Kidney epithelial cell (primary cell): ENCODE measurements at regions not wholly inside any gene's neighbourhood (a gene's known extent, or its start where the extent isn't known, plus 50 kb on each side); places are given as distances from the start of the nearest gene placed in this dataset.
"Not testable (repeated sequence)": the region's sequence is repeated elsewhere in the genome, so short reads cannot be mapped to it uniquely, and the experiment has no call there.

Experiments
- DNase-seq: peaks from one replicate; pipeline ENCODE4 v3.0.0-alpha.2; 2010; ENCODE audit warnings: low read depth
- H3K27me3 ChIP-seq: 2 replicates; pipeline ENCODE4 v1.6.0; 2011; ENCODE audit warnings: low read length; ENCODE audit not compliant: control insufficient read depth, insufficient read depth
- H3K36me3 ChIP-seq: 2 replicates; pipeline ENCODE4 v1.5.1; 2011; ENCODE audit warnings: low read length; ENCODE audit not compliant: control insufficient read depth, insufficient read depth
- H3K4me3 ChIP-seq: 2 replicates; pipeline ENCODE4 v1.5.1; 2011; ENCODE audit warnings: low read depth, mild to moderate bottlenecking, control low read depth, low read length
- TF ChIP-seq, protein P1 (sequence below): IDR thresholded peaks from 2 replicates; pipeline ENCODE4 v1.5.1; 2011; ENCODE audit warnings: mild to moderate bottlenecking, moderate library complexity, low read length, control low read depth, inconsistent platforms; ENCODE audit not compliant: insufficient read depth, poor library complexity, severe bottlenecking

DNA sequence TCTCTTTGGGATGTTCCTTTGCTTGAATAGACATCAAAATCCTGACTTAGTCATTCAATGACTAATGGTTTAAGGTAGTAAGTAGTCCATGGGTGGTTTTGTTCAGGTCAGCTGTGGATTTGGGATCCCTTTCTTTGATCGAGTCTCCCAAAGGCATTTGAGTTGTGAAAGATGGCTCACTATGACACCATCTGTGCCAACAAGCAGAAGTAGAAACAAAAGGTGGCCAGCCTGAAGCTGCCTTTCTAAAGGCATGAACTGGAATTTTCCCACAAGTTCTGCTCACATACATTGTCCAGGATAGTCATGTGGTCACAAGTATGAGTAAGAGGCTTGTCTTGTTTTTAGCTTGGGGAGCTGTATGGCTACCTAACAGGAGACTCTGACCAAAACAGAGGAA lies 129.9 kb downstream of the CCNG2 start:
- DNase-seq: no peak
- Histone ChIP-seq H3K27me3 (peaks cover 3% of the 10 kb centered on the region), H3K36me3 (no peaks in the 10 kb centered on the region), H3K4me3 (no peak overlapping the region)
- TF ChIP-seq, protein P1, sequence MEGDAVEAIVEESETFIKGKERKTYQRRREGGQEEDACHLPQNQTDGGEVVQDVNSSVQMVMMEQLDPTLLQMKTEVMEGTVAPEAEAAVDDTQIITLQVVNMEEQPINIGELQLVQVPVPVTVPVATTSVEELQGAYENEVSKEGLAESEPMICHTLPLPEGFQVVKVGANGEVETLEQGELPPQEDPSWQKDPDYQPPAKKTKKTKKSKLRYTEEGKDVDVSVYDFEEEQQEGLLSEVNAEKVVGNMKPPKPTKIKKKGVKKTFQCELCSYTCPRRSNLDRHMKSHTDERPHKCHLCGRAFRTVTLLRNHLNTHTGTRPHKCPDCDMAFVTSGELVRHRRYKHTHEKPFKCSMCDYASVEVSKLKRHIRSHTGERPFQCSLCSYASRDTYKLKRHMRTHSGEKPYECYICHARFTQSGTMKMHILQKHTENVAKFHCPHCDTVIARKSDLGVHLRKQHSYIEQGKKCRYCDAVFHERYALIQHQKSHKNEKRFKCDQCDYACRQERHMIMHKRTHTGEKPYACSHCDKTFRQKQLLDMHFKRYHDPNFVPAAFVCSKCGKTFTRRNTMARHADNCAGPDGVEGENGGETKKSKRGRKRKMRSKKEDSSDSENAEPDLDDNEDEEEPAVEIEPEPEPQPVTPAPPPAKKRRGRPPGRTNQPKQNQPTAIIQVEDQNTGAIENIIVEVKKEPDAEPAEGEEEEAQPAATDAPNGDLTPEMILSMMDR: no peak

DNA sequence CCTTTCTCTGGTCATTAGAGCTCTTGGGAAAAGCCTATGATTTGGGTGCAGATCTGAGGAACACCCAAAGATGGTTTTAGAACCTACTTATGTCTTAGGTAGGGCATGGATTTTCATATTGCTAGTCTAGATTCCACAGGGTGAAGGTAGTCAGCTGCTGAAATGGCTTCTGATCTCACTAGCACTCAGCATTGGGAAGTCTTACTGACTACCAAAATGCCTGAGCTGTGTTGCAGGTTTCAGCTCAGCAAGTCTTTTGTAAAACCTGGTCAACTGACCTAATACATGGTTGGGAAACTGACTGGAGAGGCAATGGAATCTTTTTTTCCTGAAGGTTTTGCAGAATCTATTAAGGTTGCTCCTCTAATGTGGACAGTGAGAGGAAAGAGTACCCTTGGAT lies 136.4 kb downstream of the CCNG2 start:
- TF ChIP-seq, protein P1: no peak
- Histone ChIP-seq H3K36me3 (no peaks in the 10 kb centered on the region), H3K4me3 (no peak overlapping the region), H3K27me3 (peaks cover 3% of the 10 kb centered on the region)
- no peak for DNase-seq

DNA sequence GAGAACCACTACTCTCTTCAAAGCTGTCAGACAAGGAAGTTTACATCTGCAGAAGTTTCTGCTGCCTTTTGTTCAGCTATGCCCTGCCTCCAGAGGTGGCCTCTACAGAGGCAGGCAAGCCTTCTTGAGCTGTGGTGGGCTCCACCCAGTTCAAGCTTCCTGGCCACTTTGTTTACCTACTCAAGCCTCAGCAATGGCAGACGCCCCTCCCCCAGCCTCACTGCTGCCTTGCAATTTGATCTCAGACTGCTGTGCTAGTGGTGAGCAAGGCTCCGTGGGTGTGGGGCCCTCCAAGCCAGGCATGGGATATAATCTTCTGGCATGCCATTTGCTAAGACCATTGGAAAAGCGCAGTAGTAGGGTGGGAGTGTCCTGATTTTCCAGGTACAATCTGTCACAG lies 144.0 kb downstream of the CCNG2 start:
- not testable (repeated sequence) for DNase-seq, H3K36me3 ChIP-seq, H3K27me3 ChIP-seq, H3K4me3 ChIP-seq

DNA sequence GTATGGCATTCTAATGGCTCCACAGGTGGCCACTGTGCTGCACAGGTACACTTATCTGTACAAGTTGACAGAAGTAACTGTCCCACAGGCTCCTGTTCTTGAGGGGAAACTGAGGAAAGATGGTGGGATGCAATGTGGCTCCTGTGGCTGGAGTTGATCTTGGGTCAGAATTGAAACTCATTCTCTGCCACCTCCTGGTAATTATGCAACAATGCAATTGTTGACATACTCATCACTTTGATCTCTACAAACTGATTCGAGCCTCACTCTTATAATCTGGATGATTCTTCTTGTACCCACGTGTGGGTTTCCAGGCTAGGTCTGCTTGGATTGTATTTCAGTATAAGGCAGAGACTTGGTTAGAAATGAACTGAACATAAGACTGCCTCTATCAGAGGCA lies 148.8 kb downstream of the CCNG2 start:
- no peak overlapping the region for H3K4me3 ChIP-seq
- H3K27me3 ChIP-seq: no peaks in the 10 kb centered on the region
- no peak for DNase-seq
- TF ChIP-seq, protein P1: no peak
- no peaks in the 10 kb centered on the region for H3K36me3 ChIP-seq

DNA sequence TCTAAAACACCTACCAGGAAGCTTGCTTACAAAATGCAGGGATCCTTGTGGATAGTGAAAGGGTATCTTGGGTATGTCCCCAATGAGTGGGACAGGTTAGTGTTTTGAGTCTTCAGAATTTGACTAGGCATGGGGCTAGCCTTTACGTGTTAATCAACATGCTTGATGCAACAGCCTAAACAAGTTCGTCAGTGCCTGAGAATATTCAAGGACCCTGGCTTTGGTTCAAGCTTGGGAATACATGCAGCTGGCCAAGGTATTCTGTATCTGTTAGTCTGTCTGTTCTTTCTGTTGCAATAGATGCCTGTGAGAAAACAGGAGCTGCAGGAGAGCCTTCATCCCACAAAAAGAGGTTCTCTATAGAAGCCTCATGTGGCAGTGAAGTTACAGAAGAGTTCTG lies 149.5 kb downstream of the CCNG2 start:
- DNase-seq: no peak
- Histone ChIP-seq H3K4me3 (no peak overlapping the region), H3K27me3 (no peaks in the 10 kb centered on the region), H3K36me3 (no peaks in the 10 kb centered on the region)
- TF ChIP-seq, protein P1: no peak

DNA sequence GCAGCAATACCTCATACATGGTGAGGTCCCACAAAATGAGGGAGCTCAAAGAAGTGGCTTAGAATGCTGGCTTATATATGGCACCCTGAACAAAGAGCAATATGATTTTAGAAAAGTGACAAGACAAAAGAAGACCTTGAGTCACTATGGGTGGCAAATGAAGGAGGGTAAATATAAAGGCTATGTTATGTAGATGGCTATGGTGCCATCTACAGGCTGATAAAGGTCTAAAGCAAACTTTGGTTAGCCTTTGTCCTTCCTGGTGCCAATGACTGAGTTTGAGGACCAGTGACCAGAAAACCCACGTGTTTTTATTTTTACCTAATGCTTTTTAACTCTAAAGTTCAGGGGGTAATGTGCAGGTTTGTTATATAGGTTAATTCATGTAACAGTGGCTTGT lies 151.8 kb downstream of the CCNG2 start:
- TF ChIP-seq, protein P1: peak; percentile 19
- Histone ChIP-seq H3K4me3 (no peak overlapping the region), H3K36me3 (no peaks in the 10 kb centered on the region), H3K27me3 (peaks cover 4% of the 10 kb centered on the region)
- no peak for DNase-seq
